ENCODE measurements at regions not wholly inside any gene's neighbourhood (a gene's known extent, or its start where the extent isn't known, plus 50 kb on each side); places are given as distances from the start of the nearest gene placed in this dataset.

GRCh38 chr7:68030530-68030929 is 1033.9 kb downstream of the TYW1 start:
- Mint-ChIP-seq H3K36me3 (ENCODE audit: low read depth) (no peaks in the 10 kb centered on the region), H3K4me3 (no peak overlapping the region), H3K9me3 (peaks cover 10% of the 10 kb centered on the region), H3K4me1 (peaks cover 4% of the 10 kb centered on the region), H3K27me3 (ENCODE audit: low read depth) (peaks cover 3% of the 10 kb centered on the region), H3K27ac (ENCODE audit: unreplicated experiment) (no peak overlapping the region)
- TF ChIP-seq, protein P1, sequence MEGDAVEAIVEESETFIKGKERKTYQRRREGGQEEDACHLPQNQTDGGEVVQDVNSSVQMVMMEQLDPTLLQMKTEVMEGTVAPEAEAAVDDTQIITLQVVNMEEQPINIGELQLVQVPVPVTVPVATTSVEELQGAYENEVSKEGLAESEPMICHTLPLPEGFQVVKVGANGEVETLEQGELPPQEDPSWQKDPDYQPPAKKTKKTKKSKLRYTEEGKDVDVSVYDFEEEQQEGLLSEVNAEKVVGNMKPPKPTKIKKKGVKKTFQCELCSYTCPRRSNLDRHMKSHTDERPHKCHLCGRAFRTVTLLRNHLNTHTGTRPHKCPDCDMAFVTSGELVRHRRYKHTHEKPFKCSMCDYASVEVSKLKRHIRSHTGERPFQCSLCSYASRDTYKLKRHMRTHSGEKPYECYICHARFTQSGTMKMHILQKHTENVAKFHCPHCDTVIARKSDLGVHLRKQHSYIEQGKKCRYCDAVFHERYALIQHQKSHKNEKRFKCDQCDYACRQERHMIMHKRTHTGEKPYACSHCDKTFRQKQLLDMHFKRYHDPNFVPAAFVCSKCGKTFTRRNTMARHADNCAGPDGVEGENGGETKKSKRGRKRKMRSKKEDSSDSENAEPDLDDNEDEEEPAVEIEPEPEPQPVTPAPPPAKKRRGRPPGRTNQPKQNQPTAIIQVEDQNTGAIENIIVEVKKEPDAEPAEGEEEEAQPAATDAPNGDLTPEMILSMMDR (conservative IDR thresholded peaks at IDR 0.05): no peak
- no peak for DNase-seq (ENCODE audit: low read depth, low spot score)

GRCh38 chr7:68031180-68031943 is 1034.7 kb downstream of the TYW1 start:
- no peak for DNase-seq (ENCODE audit: low read depth, low spot score)
- TF ChIP-seq, protein P1 (conservative IDR thresholded peaks at IDR 0.05): no peak
- peaks cover 3% of the 10 kb centered on the region for H3K27me3 Mint-ChIP-seq (ENCODE audit: low read depth)
- peaks cover 10% of the 10 kb centered on the region for H3K9me3 Mint-ChIP-seq
- peaks cover 4% of the 10 kb centered on the region for H3K4me1 Mint-ChIP-seq
- H3K4me3 Mint-ChIP-seq: no peak overlapping the region
- no peaks in the 10 kb centered on the region for H3K36me3 Mint-ChIP-seq (ENCODE audit: low read depth)
- H3K27ac Mint-ChIP-seq (ENCODE audit: unreplicated experiment): no peak overlapping the region

- no peak overlapping the region for H3K4me3 Mint-ChIP-seq
- peaks cover 2% of the 10 kb centered on the region for H3K9me3 Mint-ChIP-seq
- H3K27me3 Mint-ChIP-seq (ENCODE audit: low read depth): no peaks in the 10 kb centered on the region
- TF ChIP-seq, protein P1 (conservative IDR thresholded peaks at IDR 0.05): no peak
- H3K36me3 Mint-ChIP-seq (ENCODE audit: low read depth): no peaks in the 10 kb centered on the region
- no peak for DNase-seq (ENCODE audit: low read depth, low spot score)
- H3K27ac Mint-ChIP-seq (ENCODE audit: unreplicated experiment): no peak overlapping the region
- no peaks in the 10 kb centered on the region for H3K4me1 Mint-ChIP-seq
Observed at GRCh38 chr7:68038621-68039314, 1042.1 kb downstream of the TYW1 start.

GRCh38 chr7:68041554-68041953 is 1044.9 kb downstream of the TYW1 start:
- TF ChIP-seq, protein P1 (conservative IDR thresholded peaks at IDR 0.05): no peak
- Mint-ChIP-seq H3K27ac (ENCODE audit: unreplicated experiment) (no peak overlapping the region), H3K4me3 (no peak overlapping the region), H3K9me3 (no peaks in the 10 kb centered on the region), H3K4me1 (no peaks in the 10 kb centered on the region), H3K36me3 (ENCODE audit: low read depth) (no peaks in the 10 kb centered on the region), H3K27me3 (ENCODE audit: low read depth) (no peaks in the 10 kb centered on the region)
- no peak for DNase-seq (ENCODE audit: low read depth, low spot score)

DNA sequence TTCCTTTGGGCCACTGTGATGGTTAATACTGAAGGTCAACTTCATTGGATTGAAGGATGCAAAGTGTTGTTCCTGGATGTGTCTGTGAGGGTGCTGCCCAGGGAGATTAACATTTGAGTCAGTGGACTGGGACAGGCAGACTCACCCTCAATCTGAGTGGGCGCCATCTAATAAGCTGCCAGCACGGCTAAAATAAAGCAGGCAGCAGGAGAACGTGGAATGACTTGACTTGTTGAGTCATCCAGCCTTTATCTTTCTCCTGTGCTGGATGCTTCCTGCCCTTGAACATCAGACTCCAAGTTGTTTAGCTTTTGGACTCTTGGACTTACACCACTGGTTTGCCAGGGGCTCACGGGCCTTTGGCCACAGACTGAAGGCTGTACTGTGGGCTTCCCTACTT is 1046.9 kb downstream of the TYW1 start:
- no peaks in the 10 kb centered on the region for H3K9me3 Mint-ChIP-seq
- TF ChIP-seq, protein P1 (conservative IDR thresholded peaks at IDR 0.05): no peak
- H3K27ac Mint-ChIP-seq (ENCODE audit: unreplicated experiment): no peak overlapping the region
- no peaks in the 10 kb centered on the region for H3K36me3 Mint-ChIP-seq (ENCODE audit: low read depth)
- H3K27me3 Mint-ChIP-seq (ENCODE audit: low read depth): no peaks in the 10 kb centered on the region
- no peaks in the 10 kb centered on the region for H3K4me1 Mint-ChIP-seq
- H3K4me3 Mint-ChIP-seq: no peak overlapping the region
- no peak for DNase-seq (ENCODE audit: low read depth, low spot score)
